OCI-LY1 (cell line): ENCODE measurements at regions not wholly inside any gene's neighbourhood (a gene's known extent, or its start where the extent isn't known, plus 50 kb on each side); places are given as distances from the start of the nearest gene placed in this dataset.

Source experiments
- EZH2 ChIP-seq: fragments of 200-600 bp; sonication (generic), shearing (Covaris generic); IDR thresholded peaks from 2 replicates; pipeline ENCODE4 v1.8.0; 2017; ENCODE audit warnings: borderline replicate concordance, mixed run types, mild to moderate bottlenecking, antibody characterized with exemption, low read length, moderate library complexity, mixed read lengths
- TF ChIP-seq, protein P1 (sequence below): fragments of 200-600 bp; sonication (generic), shearing (Covaris generic); IDR thresholded peaks from 2 replicates; pipeline ENCODE4 v1.5.1; 2017; ENCODE audit warnings: mild to moderate bottlenecking, antibody characterized with exemption, low read length, moderate library complexity, mixed read lengths

DNA sequence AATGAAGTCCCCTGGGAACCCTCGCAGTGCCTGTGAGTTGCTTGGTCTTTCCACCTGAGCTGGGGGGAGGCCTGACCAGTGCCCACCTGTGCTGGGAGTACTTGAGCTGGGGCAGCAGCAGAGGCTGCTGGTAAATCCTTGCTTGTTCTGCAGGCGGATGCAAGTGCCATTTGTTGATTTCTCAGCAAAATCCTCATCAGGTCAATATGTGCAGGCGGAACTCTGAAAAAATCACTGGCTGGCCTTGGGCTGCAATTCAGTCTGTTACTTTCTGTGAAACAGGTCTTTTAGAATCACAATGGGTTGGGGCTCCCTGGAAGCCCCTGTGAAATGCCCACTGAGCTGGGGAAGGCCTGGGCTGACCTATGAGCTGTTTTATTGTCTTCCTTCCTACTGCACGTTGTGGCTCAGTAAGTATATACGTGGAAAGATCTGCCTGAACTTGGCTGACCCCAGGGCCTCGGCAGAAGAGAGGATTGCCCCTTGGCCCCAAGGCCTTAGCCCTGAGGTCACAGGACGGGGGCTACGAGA lies 182.0 kb upstream of the RGMA start:
- TF ChIP-seq, protein P1, sequence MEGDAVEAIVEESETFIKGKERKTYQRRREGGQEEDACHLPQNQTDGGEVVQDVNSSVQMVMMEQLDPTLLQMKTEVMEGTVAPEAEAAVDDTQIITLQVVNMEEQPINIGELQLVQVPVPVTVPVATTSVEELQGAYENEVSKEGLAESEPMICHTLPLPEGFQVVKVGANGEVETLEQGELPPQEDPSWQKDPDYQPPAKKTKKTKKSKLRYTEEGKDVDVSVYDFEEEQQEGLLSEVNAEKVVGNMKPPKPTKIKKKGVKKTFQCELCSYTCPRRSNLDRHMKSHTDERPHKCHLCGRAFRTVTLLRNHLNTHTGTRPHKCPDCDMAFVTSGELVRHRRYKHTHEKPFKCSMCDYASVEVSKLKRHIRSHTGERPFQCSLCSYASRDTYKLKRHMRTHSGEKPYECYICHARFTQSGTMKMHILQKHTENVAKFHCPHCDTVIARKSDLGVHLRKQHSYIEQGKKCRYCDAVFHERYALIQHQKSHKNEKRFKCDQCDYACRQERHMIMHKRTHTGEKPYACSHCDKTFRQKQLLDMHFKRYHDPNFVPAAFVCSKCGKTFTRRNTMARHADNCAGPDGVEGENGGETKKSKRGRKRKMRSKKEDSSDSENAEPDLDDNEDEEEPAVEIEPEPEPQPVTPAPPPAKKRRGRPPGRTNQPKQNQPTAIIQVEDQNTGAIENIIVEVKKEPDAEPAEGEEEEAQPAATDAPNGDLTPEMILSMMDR = no peak
- no peak for TF ChIP-seq EZH2
